Vagina (tissue), 2 donors: ENCODE measurements at regions not wholly inside any gene's neighbourhood (a gene's known extent, or its start where the extent isn't known, plus 50 kb on each side); places are given as distances from the start of the nearest gene placed in this dataset.

Experiments used
- DNase-seq, 2 donors: peaks; one replicate each; pipeline ENCODE4 v3.0.0-alpha.2; 2017; ENCODE audit errors: extremely low spot score in 2 of 2
- H3K27ac ChIP-seq: fragments of 200-600 bp; sonication (generic); one replicate; pipeline ENCODE4 v1.5.1; 2019
- H3K27me3 ChIP-seq: fragments of 200-600 bp; sonication (generic); one replicate; pipeline ENCODE4 v1.5.1; 2019
- H3K36me3 ChIP-seq, 2 donors: fragments of 200-600 bp; sonication (generic); one replicate each; pipeline ENCODE4 v1.5.1; 2017 to 2019
- H3K4me1 ChIP-seq: fragments of 200-600 bp; sonication (generic); one replicate; pipeline ENCODE4 v1.5.1; 2019
- H3K4me3 ChIP-seq, 2 donors: fragments of 200-600 bp; sonication (generic); 1 replicate in 1 of 2; 2 replicates in 1 of 2; pipeline ENCODE4 v1.5.1; 2016 to 2019
- H3K9me3 ChIP-seq: fragments of 200-600 bp; sonication (generic); one replicate; pipeline ENCODE4 v1.5.1; 2019
- CTCF ChIP-seq, 3 experiments: fragments of 450-650 bp in 2 of 3; fragments of 200-600 bp in 1 of 3; sonication (generic) in 1 of 3; IDR thresholded peaks; one replicate each; pipeline ENCODE4 v1.5.1; 2017 to 2019; ENCODE audit warnings: antibody characterized with exemption in 3 of 3, mild to moderate bottlenecking in 2 of 3, moderate library complexity in 2 of 3
- POLR2A ChIP-seq, 2 donors: fragments of 450-650 bp; IDR thresholded peaks; one replicate each; pipeline ENCODE4 v1.6.1; 2017; ENCODE audit warnings: antibody characterized with exemption in 2 of 2, mild to moderate bottlenecking in 2 of 2, moderate library complexity in 2 of 2
- POLR2AphosphoS5 ChIP-seq, 2 donors: sonication (generic); formaldehyde crosslinking; IDR thresholded peaks; one replicate each; pipeline ENCODE4 v1.9.0; 2017; ENCODE audit warnings: antibody characterized with exemption in 2 of 2, mild to moderate bottlenecking in 2 of 2, low read depth in 1 of 2; ENCODE audit not compliant: insufficient read depth in 1 of 2
- intact Hi-C: fragments of 100-400 bp; cut with DNase I; formaldehyde crosslinking; loops from one replicate; pipeline ENCODE4 v1.15.1; 2023

DNA sequence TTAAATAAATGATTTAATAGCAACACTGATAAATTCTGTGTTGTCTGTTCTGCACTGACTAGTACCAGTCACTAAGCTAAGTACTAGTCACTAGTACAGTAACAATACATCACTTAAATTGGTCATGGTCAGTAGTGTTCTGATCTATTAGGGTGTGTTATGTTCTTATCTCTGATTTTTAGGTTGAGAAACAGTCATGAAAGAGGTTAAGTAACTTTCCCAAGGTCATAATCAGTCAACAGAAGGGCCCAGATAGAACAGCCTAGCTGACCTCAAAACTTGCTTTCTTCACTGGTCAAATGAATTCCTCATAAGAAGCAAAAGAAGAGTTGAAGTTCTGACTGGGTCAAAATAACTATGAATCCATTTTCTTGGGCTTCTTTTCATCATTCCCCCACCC, 1492.7 kb downstream of the MAT2B start:
- intact Hi-C loops, result no loop called here
- Histone ChIP-seq H3K27ac (no peak overlapping the region), H3K4me1 (no peaks in the 10 kb centered on the region), H3K4me3 (no peak overlapping the region), H3K36me3 (no peaks in the 10 kb centered on the region), H3K9me3 (no peaks in the 10 kb centered on the region), H3K27me3 (no peaks in the 10 kb centered on the region)
- no peak for DNase-seq
- TF ChIP-seq POLR2A (IDR thresholded peaks at IDR 0.05), result no peak
- TF ChIP-seq CTCF (IDR thresholded peaks at IDR 0.05), result no peak
- TF ChIP-seq POLR2AphosphoS5 (IDR thresholded peaks at IDR 0.05; ENCODE audit: insufficient read depth in 1 of 2, low read depth in 1 of 2), result no peak

GRCh38 chr5:164998590-164998989, 1493.2 kb downstream of the MAT2B start:
- intact Hi-C loops, result no loop called here
- Histone ChIP-seq H3K9me3 (no peaks in the 10 kb centered on the region), H3K4me1 (no peaks in the 10 kb centered on the region), H3K4me3 (no peak overlapping the region), H3K36me3 (no peaks in the 10 kb centered on the region), H3K27ac (no peak overlapping the region), H3K27me3 (no peaks in the 10 kb centered on the region)
- no peak for DNase-seq
- no peak for TF ChIP-seq POLR2AphosphoS5 (IDR thresholded peaks at IDR 0.05; ENCODE audit: insufficient read depth in 1 of 2, low read depth in 1 of 2)
- no peak for TF ChIP-seq POLR2A (IDR thresholded peaks at IDR 0.05)
- no peak for TF ChIP-seq CTCF (IDR thresholded peaks at IDR 0.05)

DNA sequence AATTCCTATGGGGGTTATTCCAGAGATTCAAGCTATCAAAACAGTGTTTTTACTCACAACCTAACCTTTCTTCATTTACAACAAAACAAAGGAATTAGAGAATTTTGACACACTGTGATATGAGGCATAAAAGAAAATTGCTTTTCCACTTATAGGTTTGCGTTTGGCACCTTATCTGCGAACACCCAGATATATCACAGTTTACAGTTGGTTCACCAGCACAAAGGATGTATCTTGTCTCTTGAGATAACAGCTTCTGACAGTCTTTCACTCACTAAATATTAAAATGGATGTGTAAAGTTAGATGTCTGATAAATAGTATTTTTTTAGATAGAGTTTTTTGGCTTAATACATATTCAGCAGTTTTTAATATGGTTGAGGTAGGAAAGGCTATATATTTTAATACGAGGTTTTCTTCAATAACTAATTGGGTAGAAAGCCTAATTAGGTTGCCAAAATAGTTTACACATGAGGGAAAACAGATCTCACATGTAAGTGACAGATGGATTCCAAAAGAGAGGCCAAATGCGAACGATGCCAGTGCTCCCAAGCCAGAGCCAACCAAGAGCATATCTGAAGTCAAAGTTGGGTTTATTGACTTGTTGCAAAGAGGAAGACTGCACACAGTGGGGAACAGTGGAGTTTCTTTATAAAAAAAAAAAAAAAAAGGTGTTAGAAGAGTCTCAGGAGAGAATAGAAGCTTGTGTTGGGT, 1495.2 kb downstream of the MAT2B start:
- H3K9me3 ChIP-seq, result no peaks in the 10 kb centered on the region
- no peak for DNase-seq
- H3K27me3 ChIP-seq, result no peaks in the 10 kb centered on the region
- H3K4me3 ChIP-seq, result no peak overlapping the region
- no peaks in the 10 kb centered on the region for H3K4me1 ChIP-seq
- TF ChIP-seq POLR2AphosphoS5 (IDR thresholded peaks at IDR 0.05; ENCODE audit: insufficient read depth in 1 of 2, low read depth in 1 of 2) (no peak), POLR2A (IDR thresholded peaks at IDR 0.05) (no peak), CTCF (IDR thresholded peaks at IDR 0.05) (no peak)
- intact Hi-C loops, result no loop called here
- no peak overlapping the region for H3K27ac ChIP-seq
- H3K36me3 ChIP-seq, result no peaks in the 10 kb centered on the region

DNA sequence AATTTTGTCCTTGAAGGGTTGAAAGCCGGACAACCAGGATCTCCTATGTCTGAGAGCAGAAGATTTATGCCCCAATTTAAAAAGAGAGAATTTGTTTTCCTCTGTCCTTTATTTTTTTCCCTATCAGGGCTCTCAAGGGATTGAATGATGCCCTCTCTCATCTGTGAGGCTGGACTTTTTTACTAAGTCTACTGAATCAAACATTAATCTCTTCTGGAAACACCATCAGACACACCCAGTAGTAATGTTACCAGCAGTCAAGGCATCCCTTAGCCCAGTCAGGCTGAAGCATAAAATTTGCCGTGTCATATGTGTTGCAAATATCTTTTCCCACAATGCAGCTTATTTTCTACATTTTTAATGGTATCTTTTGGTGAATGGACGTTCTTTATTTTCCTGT, 1497.9 kb downstream of the MAT2B start:
- TF ChIP-seq POLR2AphosphoS5 (IDR thresholded peaks at IDR 0.05; ENCODE audit: insufficient read depth in 1 of 2, low read depth in 1 of 2), result no peak
- no peak for TF ChIP-seq POLR2A (IDR thresholded peaks at IDR 0.05)
- no peak for TF ChIP-seq CTCF (IDR thresholded peaks at IDR 0.05)
- no peaks in the 10 kb centered on the region for H3K36me3 ChIP-seq
- intact Hi-C loops, result no loop called here
- H3K4me1 ChIP-seq, result no peaks in the 10 kb centered on the region
- no peaks in the 10 kb centered on the region for H3K9me3 ChIP-seq
- no peak for DNase-seq
- no peaks in the 10 kb centered on the region for H3K27me3 ChIP-seq
- no peak overlapping the region for H3K27ac ChIP-seq
- H3K4me3 ChIP-seq, result no peak overlapping the region

DNA sequence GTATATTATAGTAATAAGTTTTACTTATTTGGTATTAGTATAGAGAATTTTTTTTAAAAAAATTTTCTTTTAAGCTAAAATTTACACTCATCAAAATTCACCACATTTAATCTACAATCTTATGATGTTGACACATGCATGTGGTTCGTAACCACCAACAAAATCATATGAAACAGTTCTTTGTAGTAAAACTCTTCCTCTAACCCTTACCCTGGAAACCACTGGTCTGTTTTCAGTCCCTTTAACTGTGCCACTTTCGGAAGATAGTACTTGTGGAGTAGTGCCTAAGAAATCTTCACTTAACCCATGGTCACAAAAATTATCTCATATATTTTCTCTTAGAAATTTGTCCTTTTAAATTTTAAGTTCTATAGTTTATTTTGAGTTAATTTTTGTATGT, 1498.8 kb downstream of the MAT2B start:
- DNase-seq, result no peak
- no peaks in the 10 kb centered on the region for H3K4me1 ChIP-seq
- H3K4me3 ChIP-seq, result no peak overlapping the region
- no peaks in the 10 kb centered on the region for H3K9me3 ChIP-seq
- H3K27me3 ChIP-seq, result no peaks in the 10 kb centered on the region
- intact Hi-C loops, result no loop called here
- TF ChIP-seq CTCF (IDR thresholded peaks at IDR 0.05) (no peak), POLR2A (IDR thresholded peaks at IDR 0.05) (no peak), POLR2AphosphoS5 (IDR thresholded peaks at IDR 0.05; ENCODE audit: insufficient read depth in 1 of 2, low read depth in 1 of 2) (no peak)
- H3K27ac ChIP-seq, result no peak overlapping the region
- no peaks in the 10 kb centered on the region for H3K36me3 ChIP-seq
